ENCODE measurements at regions not wholly inside any gene's neighbourhood (a gene's known extent, or its start where the extent isn't known, plus 50 kb on each side); places are given as distances from the start of the nearest gene placed in this dataset.

DNA sequence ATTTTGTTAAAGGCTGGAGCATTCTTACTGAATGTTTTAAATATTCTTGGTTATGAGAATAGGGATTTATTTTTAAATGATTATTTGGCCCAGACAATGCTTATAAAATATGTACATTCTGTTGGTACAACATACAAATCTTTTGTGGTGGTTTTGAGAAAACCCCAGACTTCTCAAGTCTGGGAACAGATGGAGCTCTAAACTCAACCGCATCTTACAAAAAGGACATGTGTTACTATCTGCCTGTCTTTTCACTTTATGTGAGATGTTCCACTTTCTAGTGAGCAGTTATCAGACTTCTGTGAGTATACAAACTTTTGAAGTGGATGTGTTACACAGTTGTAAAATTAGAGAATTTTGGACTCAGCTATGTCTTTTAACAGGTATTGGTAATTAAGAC, 135.5 kb upstream of the RBMS3 start (continued):
- TF ChIP-seq, protein P1, sequence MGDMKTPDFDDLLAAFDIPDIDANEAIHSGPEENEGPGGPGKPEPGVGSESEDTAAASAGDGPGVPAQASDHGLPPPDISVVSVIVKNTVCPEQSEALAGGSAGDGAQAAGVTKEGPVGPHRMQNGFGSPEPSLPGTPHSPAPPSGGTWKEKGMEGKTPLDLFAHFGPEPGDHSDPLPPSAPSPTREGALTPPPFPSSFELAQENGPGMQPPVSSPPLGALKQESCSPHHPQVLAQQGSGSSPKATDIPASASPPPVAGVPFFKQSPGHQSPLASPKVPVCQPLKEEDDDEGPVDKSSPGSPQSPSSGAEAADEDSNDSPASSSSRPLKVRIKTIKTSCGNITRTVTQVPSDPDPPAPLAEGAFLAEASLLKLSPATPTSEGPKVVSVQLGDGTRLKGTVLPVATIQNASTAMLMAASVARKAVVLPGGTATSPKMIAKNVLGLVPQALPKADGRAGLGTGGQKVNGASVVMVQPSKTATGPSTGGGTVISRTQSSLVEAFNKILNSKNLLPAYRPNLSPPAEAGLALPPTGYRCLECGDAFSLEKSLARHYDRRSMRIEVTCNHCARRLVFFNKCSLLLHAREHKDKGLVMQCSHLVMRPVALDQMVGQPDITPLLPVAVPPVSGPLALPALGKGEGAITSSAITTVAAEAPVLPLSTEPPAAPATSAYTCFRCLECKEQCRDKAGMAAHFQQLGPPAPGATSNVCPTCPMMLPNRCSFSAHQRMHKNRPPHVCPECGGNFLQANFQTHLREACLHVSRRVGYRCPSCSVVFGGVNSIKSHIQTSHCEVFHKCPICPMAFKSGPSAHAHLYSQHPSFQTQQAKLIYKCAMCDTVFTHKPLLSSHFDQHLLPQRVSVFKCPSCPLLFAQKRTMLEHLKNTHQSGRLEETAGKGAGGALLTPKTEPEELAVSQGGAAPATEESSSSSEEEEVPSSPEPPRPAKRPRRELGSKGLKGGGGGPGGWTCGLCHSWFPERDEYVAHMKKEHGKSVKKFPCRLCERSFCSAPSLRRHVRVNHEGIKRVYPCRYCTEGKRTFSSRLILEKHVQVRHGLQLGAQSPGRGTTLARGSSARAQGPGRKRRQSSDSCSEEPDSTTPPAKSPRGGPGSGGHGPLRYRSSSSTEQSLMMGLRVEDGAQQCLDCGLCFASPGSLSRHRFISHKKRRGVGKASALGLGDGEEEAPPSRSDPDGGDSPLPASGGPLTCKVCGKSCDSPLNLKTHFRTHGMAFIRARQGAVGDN (IDR thresholded peaks at IDR 0.05), result no peak
- TF ChIP-seq CBFB (IDR thresholded peaks at IDR 0.05; ENCODE audit: low read depth) (no peak), RAD21 (IDR thresholded peaks at IDR 0.05; ENCODE audit: insufficient read depth, low read depth, low read length) (no peak), EP300 (IDR thresholded peaks at IDR 0.05; ENCODE audit: borderline replicate concordance in 1 of 2, control insufficient read depth in 1 of 2, low read depth in 2 of 2, low read length in 2 of 2) (no peak), ZNF217 (IDR thresholded peaks at IDR 0.05) (no peak), MTA2 (IDR thresholded peaks at IDR 0.05; ENCODE audit: low read depth) (no peak), GATAD2B (conservative IDR thresholded peaks at IDR 0.05; ENCODE audit: low read depth) (no peak), RB1 (IDR thresholded peaks at IDR 0.05; ENCODE audit: borderline replicate concordance) (no peak), NR2C2 (IDR thresholded peaks at IDR 0.05; ENCODE audit: borderline replicate concordance, control insufficient read depth, insufficient read length, low read depth) (no peak), WRNIP1 (IDR thresholded peaks at IDR 0.05; ENCODE audit: borderline replicate concordance, low read depth, low read length) (no peak)
- TF ChIP-seq, protein P2, sequence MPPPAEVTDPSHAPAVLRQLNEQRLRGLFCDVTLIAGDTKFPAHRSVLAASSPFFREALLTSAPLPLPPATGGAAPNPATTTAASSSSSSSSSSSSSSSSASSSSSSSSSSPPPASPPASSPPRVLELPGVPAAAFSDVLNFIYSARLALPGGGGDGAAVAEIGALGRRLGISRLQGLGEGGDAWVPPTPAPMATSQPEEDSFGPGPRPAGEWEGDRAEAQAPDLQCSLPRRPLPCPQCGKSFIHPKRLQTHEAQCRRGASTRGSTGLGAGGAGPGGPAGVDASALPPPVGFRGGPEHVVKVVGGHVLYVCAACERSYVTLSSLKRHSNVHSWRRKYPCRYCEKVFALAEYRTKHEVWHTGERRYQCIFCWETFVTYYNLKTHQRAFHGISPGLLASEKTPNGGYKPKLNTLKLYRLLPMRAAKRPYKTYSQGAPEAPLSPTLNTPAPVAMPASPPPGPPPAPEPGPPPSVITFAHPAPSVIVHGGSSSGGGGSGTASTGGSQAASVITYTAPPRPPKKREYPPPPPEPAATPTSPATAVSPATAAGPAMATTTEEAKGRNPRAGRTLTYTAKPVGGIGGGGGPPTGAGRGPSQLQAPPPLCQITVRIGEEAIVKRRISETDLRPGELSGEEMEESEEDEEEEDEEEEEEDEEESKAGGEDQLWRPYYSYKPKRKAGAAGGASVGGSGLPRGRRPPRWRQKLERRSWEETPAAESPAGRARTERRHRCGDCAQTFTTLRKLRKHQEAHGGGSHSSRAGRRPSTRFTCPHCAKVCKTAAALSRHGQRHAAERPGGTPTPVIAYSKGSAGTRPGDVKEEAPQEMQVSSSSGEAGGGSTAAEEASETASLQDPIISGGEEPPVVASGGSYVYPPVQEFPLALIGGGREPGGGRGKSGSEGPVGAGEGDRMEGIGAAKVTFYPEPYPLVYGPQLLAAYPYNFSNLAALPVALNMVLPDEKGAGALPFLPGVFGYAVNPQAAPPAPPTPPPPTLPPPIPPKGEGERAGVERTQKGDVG (CRISPR knock-in tag; IDR thresholded peaks at IDR 0.05), result no peak
- TF ChIP-seq, protein P3, sequence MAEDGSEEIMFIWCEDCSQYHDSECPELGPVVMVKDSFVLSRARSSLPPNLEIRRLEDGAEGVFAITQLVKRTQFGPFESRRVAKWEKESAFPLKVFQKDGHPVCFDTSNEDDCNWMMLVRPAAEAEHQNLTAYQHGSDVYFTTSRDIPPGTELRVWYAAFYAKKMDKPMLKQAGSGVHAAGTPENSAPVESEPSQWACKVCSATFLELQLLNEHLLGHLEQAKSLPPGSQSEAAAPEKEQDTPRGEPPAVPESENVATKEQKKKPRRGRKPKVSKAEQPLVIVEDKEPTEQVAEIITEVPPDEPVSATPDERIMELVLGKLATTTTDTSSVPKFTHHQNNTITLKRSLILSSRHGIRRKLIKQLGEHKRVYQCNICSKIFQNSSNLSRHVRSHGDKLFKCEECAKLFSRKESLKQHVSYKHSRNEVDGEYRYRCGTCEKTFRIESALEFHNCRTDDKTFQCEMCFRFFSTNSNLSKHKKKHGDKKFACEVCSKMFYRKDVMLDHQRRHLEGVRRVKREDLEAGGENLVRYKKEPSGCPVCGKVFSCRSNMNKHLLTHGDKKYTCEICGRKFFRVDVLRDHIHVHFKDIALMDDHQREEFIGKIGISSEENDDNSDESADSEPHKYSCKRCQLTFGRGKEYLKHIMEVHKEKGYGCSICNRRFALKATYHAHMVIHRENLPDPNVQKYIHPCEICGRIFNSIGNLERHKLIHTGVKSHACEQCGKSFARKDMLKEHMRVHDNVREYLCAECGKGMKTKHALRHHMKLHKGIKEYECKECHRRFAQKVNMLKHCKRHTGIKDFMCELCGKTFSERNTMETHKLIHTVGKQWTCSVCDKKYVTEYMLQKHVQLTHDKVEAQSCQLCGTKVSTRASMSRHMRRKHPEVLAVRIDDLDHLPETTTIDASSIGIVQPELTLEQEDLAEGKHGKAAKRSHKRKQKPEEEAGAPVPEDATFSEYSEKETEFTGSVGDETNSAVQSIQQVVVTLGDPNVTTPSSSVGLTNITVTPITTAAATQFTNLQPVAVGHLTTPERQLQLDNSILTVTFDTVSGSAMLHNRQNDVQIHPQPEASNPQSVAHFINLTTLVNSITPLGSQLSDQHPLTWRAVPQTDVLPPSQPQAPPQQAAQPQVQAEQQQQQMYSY (CRISPR knock-in tag; IDR thresholded peaks at IDR 0.05), result no peak

Data from GM12878 (cell line).